Astrocyte of the spinal cord (primary cell): ENCODE measurements at regions not wholly inside any gene's neighbourhood (a gene's known extent, or its start where the extent isn't known, plus 50 kb on each side); places are given as distances from the start of the nearest gene placed in this dataset.

Source experiments
- DNase-seq: peaks from one replicate; pipeline ENCODE4 v3.0.0; 2011; ENCODE audit warnings: low read depth, low spot score
- H3K4me3 ChIP-seq: 2 replicates; pipeline ENCODE4 v1.5.1; 2011; ENCODE audit warnings: low read depth, mild to moderate bottlenecking, low read length, moderate library complexity
- in situ Hi-C: cut with HindIII; loops from 2 replicates; pipeline ENCODE4 v1.10.0; 2017; ENCODE audit warnings: low sequenced_read_pairs
- TF ChIP-seq, protein P1 (sequence below): IDR thresholded peaks from 2 replicates; pipeline ENCODE4 v1.5.1; 2012; ENCODE audit warnings: low read depth, mild to moderate bottlenecking, low read length, inconsistent platforms

- no peak for DNase-seq
- in situ Hi-C loops, result no loop called here
- H3K4me3 ChIP-seq, result no peak overlapping the region
- TF ChIP-seq, protein P1, sequence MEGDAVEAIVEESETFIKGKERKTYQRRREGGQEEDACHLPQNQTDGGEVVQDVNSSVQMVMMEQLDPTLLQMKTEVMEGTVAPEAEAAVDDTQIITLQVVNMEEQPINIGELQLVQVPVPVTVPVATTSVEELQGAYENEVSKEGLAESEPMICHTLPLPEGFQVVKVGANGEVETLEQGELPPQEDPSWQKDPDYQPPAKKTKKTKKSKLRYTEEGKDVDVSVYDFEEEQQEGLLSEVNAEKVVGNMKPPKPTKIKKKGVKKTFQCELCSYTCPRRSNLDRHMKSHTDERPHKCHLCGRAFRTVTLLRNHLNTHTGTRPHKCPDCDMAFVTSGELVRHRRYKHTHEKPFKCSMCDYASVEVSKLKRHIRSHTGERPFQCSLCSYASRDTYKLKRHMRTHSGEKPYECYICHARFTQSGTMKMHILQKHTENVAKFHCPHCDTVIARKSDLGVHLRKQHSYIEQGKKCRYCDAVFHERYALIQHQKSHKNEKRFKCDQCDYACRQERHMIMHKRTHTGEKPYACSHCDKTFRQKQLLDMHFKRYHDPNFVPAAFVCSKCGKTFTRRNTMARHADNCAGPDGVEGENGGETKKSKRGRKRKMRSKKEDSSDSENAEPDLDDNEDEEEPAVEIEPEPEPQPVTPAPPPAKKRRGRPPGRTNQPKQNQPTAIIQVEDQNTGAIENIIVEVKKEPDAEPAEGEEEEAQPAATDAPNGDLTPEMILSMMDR, result no peak
These were observed 130.6 kb upstream of the SDK2 start for GRCh38 chr17:73774852-73775251.

GRCh38 chr17:73776351-73777130 is 132.3 kb upstream of the SDK2 start:
- in situ Hi-C loops, result no loop called here

DNA sequence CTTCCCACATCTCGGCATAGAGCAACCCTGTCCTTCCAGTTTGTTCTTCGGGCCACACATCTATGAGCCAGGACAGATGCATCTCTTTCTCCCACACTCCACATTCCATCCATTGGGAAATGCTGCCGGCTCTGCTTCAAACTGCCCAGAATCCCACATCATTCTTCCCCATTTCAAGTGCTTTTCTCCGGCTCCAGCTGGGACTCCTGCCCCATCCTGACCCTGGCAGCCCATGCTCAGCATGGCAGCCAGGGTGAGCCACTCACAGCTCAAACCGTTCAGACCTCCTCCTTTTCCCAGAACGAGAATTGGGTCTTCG is 132.8 kb upstream of the SDK2 start:
- in situ Hi-C loops, result no loop called here
- H3K4me3 ChIP-seq, result no peak overlapping the region
- no peak for DNase-seq
- TF ChIP-seq, protein P1, result no peak

More at GRCh38 chr17:73776351-73777130, 132.3 kb upstream of the SDK2 start:
- no peak for DNase-seq
- H3K4me3 ChIP-seq, result no peak overlapping the region
- TF ChIP-seq, protein P1, result no peak

- no peak overlapping the region for H3K4me3 ChIP-seq
- DNase-seq, result no peak
- TF ChIP-seq, protein P1, result no peak
- in situ Hi-C loops, result no loop called here
These were observed 138.0 kb upstream of the SDK2 start for GRCh38 chr17:73782231-73782630.

- no peak for DNase-seq
- TF ChIP-seq, protein P1, result no peak
- in situ Hi-C loops, result no loop called here
- H3K4me3 ChIP-seq, result no peak overlapping the region
These were observed 138.6 kb upstream of the SDK2 start for GRCh38 chr17:73782641-73783381.

DNA sequence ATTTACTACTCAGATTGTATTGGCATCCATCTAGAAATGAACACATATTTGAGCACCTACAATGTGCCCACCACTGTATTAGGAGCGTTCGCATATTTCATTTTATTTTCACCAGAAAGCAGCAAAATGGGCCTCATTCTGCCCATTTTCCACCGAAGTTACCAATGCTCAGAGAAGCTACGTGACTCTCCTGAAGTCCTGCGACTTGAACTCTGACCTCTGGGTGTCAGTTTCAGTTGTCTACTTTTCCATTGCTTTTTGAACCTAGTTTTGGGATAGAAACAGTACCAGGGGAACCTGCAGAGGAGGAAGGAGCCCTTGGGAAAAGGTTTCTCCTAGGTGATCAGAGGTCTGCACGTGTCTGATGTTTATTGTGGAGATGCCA is 139.1 kb upstream of the SDK2 start:
- TF ChIP-seq, protein P1, result no peak
- in situ Hi-C loops, result no loop called here
- no peak overlapping the region for H3K4me3 ChIP-seq
- no peak for DNase-seq
